NOMO-1 (cell line): ENCODE measurements at regions not wholly inside any gene's neighbourhood (a gene's known extent, or its start where the extent isn't known, plus 50 kb on each side); places are given as distances from the start of the nearest gene placed in this dataset.
"Not testable (repeated sequence)": the region's sequence is repeated elsewhere in the genome, so short reads cannot be mapped to it uniquely, and the experiment has no call there.

Source experiments
- DNase-seq, 2 experiments: peaks; one replicate each; lab custom pipeline; 2025; ENCODE audit not compliant: unreplicated experiment in 2 of 2; lab: John Stamatoyannopoulos, UW

GRCh38 chr1:110260194-110260593 is 50.1 kb downstream of the KCNC4 start:
- peak in 1 of 2 experiments; percentile 65 for DNase-seq

- DNase-seq, result peak; percentile 41 to 61
These were observed 52.2 kb downstream of the KCNC4 start for GRCh38 chr1:110262296-110262695.

- peak; percentile 5 to 18 for DNase-seq
These were observed 52.9 kb downstream of the KCNC4 start for GRCh38 chr1:110262846-110263631.

- no peak for DNase-seq
These were observed 54.3 kb downstream of the KCNC4 start for GRCh38 chr1:110264430-110264829.

GRCh38 chr1:110265186-110265585 is 55.1 kb downstream of the KCNC4 start:
- no peak for DNase-seq

- DNase-seq, result no peak
These were observed 56.7 kb downstream of the KCNC4 start for GRCh38 chr1:110266834-110267233.

GRCh38 chr1:110267260-110267659 is 57.1 kb downstream of the KCNC4 start:
- no peak for DNase-seq

GRCh38 chr1:110272045-110272444 is 61.9 kb downstream of the KCNC4 start:
- DNase-seq, result no peak

GRCh38 chr1:110273832-110274231 is 63.7 kb downstream of the KCNC4 start:
- not testable (repeated sequence) for DNase-seq

- no peak for DNase-seq
These were observed 59.1 kb upstream of the RBM15 start for GRCh38 chr1:110280126-110280525.

- DNase-seq, result no peak
These were observed 58.4 kb upstream of the RBM15 start for GRCh38 chr1:110280804-110281203.

- DNase-seq, result no peak
These were observed 57.5 kb upstream of the RBM15 start for GRCh38 chr1:110281363-110282290.

- DNase-seq, result no peak
These were observed 56.8 kb upstream of the RBM15 start for GRCh38 chr1:110282395-110282794.

GRCh38 chr1:110283677-110284076 is 55.5 kb upstream of the RBM15 start:
- no peak for DNase-seq

- no peak for DNase-seq
These were observed 53.9 kb upstream of the RBM15 start for GRCh38 chr1:110285316-110285715.

GRCh38 chr1:110286564-110286963 is 52.6 kb upstream of the RBM15 start:
- no peak for DNase-seq

GRCh38 chr1:110288111-110288510 is 51.1 kb upstream of the RBM15 start:
- DNase-seq, result no peak
